Muscle of leg (tissue), 3 donors: ENCODE measurements at regions not wholly inside any gene's neighbourhood (a gene's known extent, or its start where the extent isn't known, plus 50 kb on each side); places are given as distances from the start of the nearest gene placed in this dataset.
A peak's percentile ranks its signal among the peaks of the same experiment; 100 is the strongest.

Experiments used
- DNase-seq: peaks from one replicate; pipeline ENCODE4 v3.0.0; 2013
- H3K27ac ChIP-seq: one replicate; pipeline ENCODE4 v1.5.1; 2013; ENCODE audit warnings: mild to moderate bottlenecking, low read length, control low read depth
- H3K27me3 ChIP-seq: one replicate; pipeline ENCODE4 v1.6.1; 2013; ENCODE audit warnings: low read length; ENCODE audit not compliant: control insufficient read depth, insufficient read depth
- H3K36me3 ChIP-seq: one replicate; pipeline ENCODE4 v1.6.1; 2013; ENCODE audit warnings: low read length; ENCODE audit not compliant: control insufficient read depth, insufficient read depth
- H3K4me1 ChIP-seq: one replicate; pipeline ENCODE4 v1.6.1; 2013; ENCODE audit warnings: low read length; ENCODE audit not compliant: control insufficient read depth, insufficient read depth
- H3K4me3 ChIP-seq: one replicate; pipeline ENCODE4 v1.5.1; 2013; ENCODE audit warnings: low read length, control low read depth
- H3K9me3 ChIP-seq: replicated peaks from 2 replicates; pipeline ENCODE4 v1.6.1; 2013; ENCODE audit warnings: low read depth, low read length; ENCODE audit not compliant: control insufficient read depth
- WGBS: methylation state at CpG from one replicate; pipeline ENCODE4 v1.1.5; 2013; ENCODE audit warnings: missing lambda C conversion rate; ENCODE audit not compliant: insufficient coverage; 5-methylcytosine and 5-hydroxymethylcytosine counted together

- Histone ChIP-seq H3K27me3 (no peaks in the 10 kb centered on the region), H3K4me1 (no peaks in the 10 kb centered on the region), H3K27ac (no peak overlapping the region), H3K9me3 (no peaks in the 10 kb centered on the region), H3K4me3 (no peak overlapping the region), H3K36me3 (no peaks in the 10 kb centered on the region)
- WGBS = no CpG with 5 or more reads among the region's 6 CpGs
- DNase-seq = no peak
Observed at GRCh38 chr4:112767386-112767785, 130.4 kb downstream of the LARP7 start.

GRCh38 chr4:112770114-112770513, 133.2 kb downstream of the LARP7 start:
- 100% methylated on average over 1 of the region's 5 CpGs for WGBS
- H3K4me1 ChIP-seq = no peaks in the 10 kb centered on the region
- H3K4me3 ChIP-seq = no peak overlapping the region

DNA sequence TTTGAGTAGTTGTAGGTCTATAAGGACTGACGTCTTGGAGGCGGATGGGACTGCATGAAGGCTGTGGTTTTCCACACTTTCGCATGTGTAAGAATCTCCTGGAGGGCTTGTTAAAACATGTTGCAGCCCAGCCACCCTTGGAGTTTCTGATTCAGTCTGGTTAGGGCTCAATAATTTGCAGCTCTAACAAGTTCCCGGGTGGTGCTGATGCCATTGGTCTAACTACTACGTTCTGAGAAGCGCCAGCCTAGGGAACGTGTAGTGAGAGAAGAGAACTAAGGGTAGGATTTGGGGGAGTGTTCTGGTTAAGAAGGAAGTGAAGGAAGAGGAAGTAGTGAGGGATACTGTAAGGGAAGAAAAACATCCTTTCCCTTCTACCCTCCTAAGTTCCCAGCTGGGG, 138.9 kb downstream of the LARP7 start:
- Histone ChIP-seq H3K36me3 (no peaks in the 10 kb centered on the region), H3K27ac (no peak overlapping the region), H3K9me3 (no peaks in the 10 kb centered on the region), H3K4me3 (no peak overlapping the region), H3K27me3 (no peaks in the 10 kb centered on the region), H3K4me1 (no peaks in the 10 kb centered on the region)
- WGBS = 85% methylated on average over 3 of the region's 7 CpGs
- DNase-seq = no peak

More at GRCh38 chr4:112770114-112770513, 133.2 kb downstream of the LARP7 start:
- no peaks in the 10 kb centered on the region for H3K9me3 ChIP-seq
- H3K36me3 ChIP-seq = no peaks in the 10 kb centered on the region
- DNase-seq = no peak
- no peak overlapping the region for H3K27ac ChIP-seq
- H3K27me3 ChIP-seq = no peaks in the 10 kb centered on the region

GRCh38 chr4:112776535-112776934, 139.6 kb downstream of the LARP7 start:
- Histone ChIP-seq H3K27ac (no peak overlapping the region), H3K4me1 (no peaks in the 10 kb centered on the region), H3K36me3 (no peaks in the 10 kb centered on the region), H3K9me3 (no peaks in the 10 kb centered on the region), H3K27me3 (no peaks in the 10 kb centered on the region), H3K4me3 (no peak overlapping the region)
- no CpG with 5 or more reads among the region's 1 CpG for WGBS
- no peak for DNase-seq

GRCh38 chr4:112778520-112778919, 141.6 kb downstream of the LARP7 start:
- no peak for DNase-seq
- Histone ChIP-seq H3K4me1 (no peaks in the 10 kb centered on the region), H3K27me3 (no peaks in the 10 kb centered on the region), H3K4me3 (no peak overlapping the region), H3K36me3 (no peaks in the 10 kb centered on the region), H3K27ac (no peak overlapping the region), H3K9me3 (no peaks in the 10 kb centered on the region)
- 83% methylated on average over 3 of the region's 7 CpGs for WGBS

DNA sequence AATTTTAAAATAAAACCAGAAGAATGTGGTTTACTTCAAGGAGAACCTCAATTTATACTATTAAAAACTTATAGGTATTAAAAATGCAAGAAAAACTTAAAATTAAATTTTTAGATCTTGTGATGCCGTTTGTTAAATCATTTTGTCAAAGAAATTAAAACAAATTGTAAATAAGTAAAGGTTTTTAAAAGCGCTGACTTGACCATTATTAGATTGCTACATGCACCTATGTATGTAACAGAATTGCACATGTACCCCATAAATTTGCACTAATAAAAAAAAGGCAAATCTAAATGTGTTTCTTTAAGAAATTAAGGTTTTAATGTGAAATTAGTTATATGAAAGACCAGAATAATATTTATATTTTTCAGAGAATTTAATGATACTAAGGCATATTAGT, 156.1 kb downstream of the LARP7 start:
- no peaks in the 10 kb centered on the region for H3K36me3 ChIP-seq
- no peaks in the 10 kb centered on the region for H3K9me3 ChIP-seq
- no peaks in the 10 kb centered on the region for H3K27me3 ChIP-seq
- H3K4me1 ChIP-seq = no peaks in the 10 kb centered on the region
- no peak overlapping the region for H3K4me3 ChIP-seq
- no peak for DNase-seq
- no CpG with 5 or more reads among the region's 2 CpGs for WGBS
- no peak overlapping the region for H3K27ac ChIP-seq

DNA sequence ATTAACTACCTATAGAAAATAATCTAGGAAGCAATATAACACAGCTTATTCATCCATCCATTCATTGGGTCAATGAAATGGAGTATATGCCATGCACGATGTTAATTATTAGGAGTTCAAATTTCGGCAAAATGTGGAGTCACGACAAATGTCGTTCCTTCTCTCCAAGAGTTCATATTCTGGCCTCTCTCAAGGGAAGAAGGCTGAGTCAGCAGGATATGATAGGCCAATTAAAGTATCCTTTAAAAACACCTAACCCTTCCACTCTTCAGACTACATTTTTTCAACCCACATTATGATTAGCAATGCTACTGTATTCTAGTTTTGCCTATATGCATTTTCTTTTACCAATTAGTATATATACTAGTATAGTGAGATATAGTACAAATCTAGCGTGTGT, 163.1 kb downstream of the LARP7 start:
- H3K4me3 ChIP-seq = no peak overlapping the region
- H3K27me3 ChIP-seq = no peaks in the 10 kb centered on the region
- H3K27ac ChIP-seq = no peak overlapping the region
- no CpG with 5 or more reads among the region's 5 CpGs for WGBS
- no peak for DNase-seq
- no peaks in the 10 kb centered on the region for H3K9me3 ChIP-seq
- no peaks in the 10 kb centered on the region for H3K36me3 ChIP-seq
- H3K4me1 ChIP-seq = no peaks in the 10 kb centered on the region

- no peak overlapping the region for H3K4me3 ChIP-seq
- no peaks in the 10 kb centered on the region for H3K4me1 ChIP-seq
- no peaks in the 10 kb centered on the region for H3K27me3 ChIP-seq
- no peaks in the 10 kb centered on the region for H3K9me3 ChIP-seq
- H3K27ac ChIP-seq = no peak overlapping the region
- H3K36me3 ChIP-seq = no peaks in the 10 kb centered on the region
- DNase-seq = no peak
Observed at GRCh38 chr4:112801341-112801740, 164.4 kb downstream of the LARP7 start.

- H3K27ac ChIP-seq = no peak overlapping the region
- no peaks in the 10 kb centered on the region for H3K4me1 ChIP-seq
- WGBS = no CpG with 5 or more reads among the region's 6 CpGs
- H3K36me3 ChIP-seq = no peaks in the 10 kb centered on the region
- no peak for DNase-seq
- H3K4me3 ChIP-seq = no peak overlapping the region
- no peaks in the 10 kb centered on the region for H3K9me3 ChIP-seq
- H3K27me3 ChIP-seq = no peaks in the 10 kb centered on the region
Observed at GRCh38 chr4:112802780-112803179, 165.8 kb downstream of the LARP7 start.

DNA sequence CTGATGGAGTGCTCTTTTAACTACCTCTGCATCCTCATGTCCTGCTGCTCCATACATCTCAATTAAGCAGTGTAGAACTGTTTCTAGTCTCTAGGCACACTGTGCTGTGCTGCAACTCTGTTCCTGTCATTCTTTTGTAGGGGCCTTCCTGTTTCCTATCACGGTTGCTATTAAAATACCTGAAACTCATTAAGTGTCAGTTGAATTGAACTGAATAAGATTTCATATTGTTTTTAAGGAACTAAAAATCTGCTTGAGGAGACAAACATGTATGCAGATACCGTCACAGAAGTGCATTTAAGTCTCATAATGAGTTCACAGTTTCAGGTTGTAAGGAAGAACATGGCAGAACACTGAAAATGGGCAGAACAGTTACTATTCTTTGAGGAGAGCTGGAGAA, 170.1 kb downstream of the LARP7 start:
- Histone ChIP-seq H3K36me3 (no peaks in the 10 kb centered on the region), H3K4me1 (no peaks in the 10 kb centered on the region), H3K4me3 (no peak overlapping the region), H3K27ac (no peak overlapping the region), H3K27me3 (no peaks in the 10 kb centered on the region), H3K9me3 (no peaks in the 10 kb centered on the region)
- WGBS = 100% methylated on average over 1 of the region's 2 CpGs
- no peak for DNase-seq

DNA sequence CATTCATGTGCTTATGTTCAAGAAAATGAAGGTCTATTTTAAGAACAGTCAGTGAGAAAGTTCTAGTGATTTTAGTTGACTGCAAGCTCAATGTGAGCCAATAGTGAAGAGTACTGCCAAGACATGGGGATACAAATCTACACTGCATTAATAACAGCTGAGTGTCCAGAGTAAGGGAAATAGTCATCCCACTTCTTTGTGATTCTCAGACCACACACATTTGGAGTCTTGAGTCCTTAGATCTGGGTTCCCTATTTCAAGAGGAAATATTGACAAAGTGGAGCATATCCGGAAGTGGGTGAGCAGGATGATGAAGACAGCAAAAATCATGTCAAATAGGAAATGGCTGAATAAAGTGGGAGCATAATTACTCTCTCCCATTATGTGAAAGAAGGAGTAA, 171.1 kb downstream of the LARP7 start:
- Histone ChIP-seq H3K27me3 (no peaks in the 10 kb centered on the region), H3K4me3 (no peak overlapping the region), H3K36me3 (no peaks in the 10 kb centered on the region), H3K4me1 (no peaks in the 10 kb centered on the region), H3K9me3 (no peaks in the 10 kb centered on the region), H3K27ac (peak overlapping the region; percentile 5)
- peak; percentile 91 for DNase-seq
- WGBS = no CpG with 5 or more reads among the region's 1 CpG
